Panc1 (cell line): ENCODE measurements at regions not wholly inside any gene's neighbourhood (a gene's known extent, or its start where the extent isn't known, plus 50 kb on each side); places are given as distances from the start of the nearest gene placed in this dataset.

Experiments used
- POLR2AphosphoS5 ChIP-seq: IDR thresholded peaks from 2 replicates; pipeline ENCODE4 v1.6.1; 2012; ENCODE audit warnings: mild to moderate bottlenecking, low read depth, low read length, moderate library complexity
- SIN3A ChIP-seq: IDR thresholded peaks from 2 replicates; pipeline ENCODE4 v1.6.1; 2012; ENCODE audit warnings: low read depth, mild to moderate bottlenecking, low read length, moderate library complexity, borderline replicate concordance; ENCODE audit not compliant: insufficient read depth
- TCF7L2 ChIP-seq: IDR thresholded peaks from 2 replicates; pipeline ENCODE4 v1.6.1; 2011; ENCODE audit warnings: mild to moderate bottlenecking, low read depth, low read length, inconsistent platforms
- TF ChIP-seq, protein P1 (sequence below): fragments of 450-650 bp; IDR thresholded peaks from 2 replicates; pipeline ENCODE4 v1.5.1; 2017; ENCODE audit warnings: mild to moderate bottlenecking
- TF ChIP-seq, protein P2 (sequence below), 2 experiments: IDR thresholded peaks; 2 replicates each; pipeline ENCODE4 v1.6.1; 2011 to 2012; ENCODE audit warnings: low read depth in 2 of 2, control low read depth in 1 of 2, low read length in 1 of 2, mild to moderate bottlenecking in 1 of 2, moderate library complexity in 1 of 2; ENCODE audit not compliant: insufficient read depth in 1 of 2

DNA sequence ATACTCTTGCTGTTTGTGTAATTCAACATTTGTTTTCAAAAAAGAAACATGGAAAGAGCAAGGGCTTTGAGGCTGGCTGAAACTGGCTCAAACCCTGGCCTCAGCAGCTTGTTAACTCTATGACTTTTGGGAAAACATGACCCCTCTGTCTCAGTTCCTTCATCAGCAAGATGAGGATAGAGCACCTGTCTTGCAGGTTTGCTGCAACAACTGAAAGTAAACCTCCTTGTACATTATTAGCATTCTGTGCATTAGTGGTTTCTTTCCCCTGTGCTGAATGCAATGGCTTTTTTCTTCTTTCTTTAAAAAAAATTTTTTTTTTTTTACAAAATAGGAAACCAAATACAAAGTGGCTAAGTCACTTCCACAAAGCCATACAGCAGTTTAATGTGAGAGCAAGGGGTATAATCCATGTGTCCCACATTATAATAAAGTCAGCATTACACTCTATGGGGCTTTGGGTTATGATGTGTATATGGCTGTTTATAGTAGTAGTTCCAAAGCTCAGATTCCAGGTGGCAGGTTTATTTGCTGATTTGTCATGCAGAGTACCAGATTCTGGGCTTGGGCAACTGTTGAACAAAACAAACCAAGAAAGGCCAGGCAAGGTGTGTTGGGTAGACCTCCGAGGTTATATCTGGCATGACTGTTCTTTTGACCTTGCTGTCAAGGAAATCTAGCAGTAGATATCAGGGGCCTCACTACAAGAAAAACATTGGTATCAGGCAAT lies 194.5 kb upstream of the CNOT2 start:
- TF ChIP-seq, protein P1, sequence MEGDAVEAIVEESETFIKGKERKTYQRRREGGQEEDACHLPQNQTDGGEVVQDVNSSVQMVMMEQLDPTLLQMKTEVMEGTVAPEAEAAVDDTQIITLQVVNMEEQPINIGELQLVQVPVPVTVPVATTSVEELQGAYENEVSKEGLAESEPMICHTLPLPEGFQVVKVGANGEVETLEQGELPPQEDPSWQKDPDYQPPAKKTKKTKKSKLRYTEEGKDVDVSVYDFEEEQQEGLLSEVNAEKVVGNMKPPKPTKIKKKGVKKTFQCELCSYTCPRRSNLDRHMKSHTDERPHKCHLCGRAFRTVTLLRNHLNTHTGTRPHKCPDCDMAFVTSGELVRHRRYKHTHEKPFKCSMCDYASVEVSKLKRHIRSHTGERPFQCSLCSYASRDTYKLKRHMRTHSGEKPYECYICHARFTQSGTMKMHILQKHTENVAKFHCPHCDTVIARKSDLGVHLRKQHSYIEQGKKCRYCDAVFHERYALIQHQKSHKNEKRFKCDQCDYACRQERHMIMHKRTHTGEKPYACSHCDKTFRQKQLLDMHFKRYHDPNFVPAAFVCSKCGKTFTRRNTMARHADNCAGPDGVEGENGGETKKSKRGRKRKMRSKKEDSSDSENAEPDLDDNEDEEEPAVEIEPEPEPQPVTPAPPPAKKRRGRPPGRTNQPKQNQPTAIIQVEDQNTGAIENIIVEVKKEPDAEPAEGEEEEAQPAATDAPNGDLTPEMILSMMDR: no peak
- TF ChIP-seq, protein P2, sequence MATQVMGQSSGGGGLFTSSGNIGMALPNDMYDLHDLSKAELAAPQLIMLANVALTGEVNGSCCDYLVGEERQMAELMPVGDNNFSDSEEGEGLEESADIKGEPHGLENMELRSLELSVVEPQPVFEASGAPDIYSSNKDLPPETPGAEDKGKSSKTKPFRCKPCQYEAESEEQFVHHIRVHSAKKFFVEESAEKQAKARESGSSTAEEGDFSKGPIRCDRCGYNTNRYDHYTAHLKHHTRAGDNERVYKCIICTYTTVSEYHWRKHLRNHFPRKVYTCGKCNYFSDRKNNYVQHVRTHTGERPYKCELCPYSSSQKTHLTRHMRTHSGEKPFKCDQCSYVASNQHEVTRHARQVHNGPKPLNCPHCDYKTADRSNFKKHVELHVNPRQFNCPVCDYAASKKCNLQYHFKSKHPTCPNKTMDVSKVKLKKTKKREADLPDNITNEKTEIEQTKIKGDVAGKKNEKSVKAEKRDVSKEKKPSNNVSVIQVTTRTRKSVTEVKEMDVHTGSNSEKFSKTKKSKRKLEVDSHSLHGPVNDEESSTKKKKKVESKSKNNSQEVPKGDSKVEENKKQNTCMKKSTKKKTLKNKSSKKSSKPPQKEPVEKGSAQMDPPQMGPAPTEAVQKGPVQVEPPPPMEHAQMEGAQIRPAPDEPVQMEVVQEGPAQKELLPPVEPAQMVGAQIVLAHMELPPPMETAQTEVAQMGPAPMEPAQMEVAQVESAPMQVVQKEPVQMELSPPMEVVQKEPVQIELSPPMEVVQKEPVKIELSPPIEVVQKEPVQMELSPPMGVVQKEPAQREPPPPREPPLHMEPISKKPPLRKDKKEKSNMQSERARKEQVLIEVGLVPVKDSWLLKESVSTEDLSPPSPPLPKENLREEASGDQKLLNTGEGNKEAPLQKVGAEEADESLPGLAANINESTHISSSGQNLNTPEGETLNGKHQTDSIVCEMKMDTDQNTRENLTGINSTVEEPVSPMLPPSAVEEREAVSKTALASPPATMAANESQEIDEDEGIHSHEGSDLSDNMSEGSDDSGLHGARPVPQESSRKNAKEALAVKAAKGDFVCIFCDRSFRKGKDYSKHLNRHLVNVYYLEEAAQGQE (IDR thresholded peaks at IDR 0.05; ENCODE audit: insufficient read depth in 1 of 2, low read depth in 2 of 2, low read length in 1 of 2): no peak
- TF ChIP-seq POLR2AphosphoS5 (no peak), TCF7L2 (no peak), SIN3A (no peak)
